SK-N-SH (cell line): ENCODE measurements at regions not wholly inside any gene's neighbourhood (a gene's known extent, or its start where the extent isn't known, plus 50 kb on each side); places are given as distances from the start of the nearest gene placed in this dataset.

Source experiments
- CTCF ChIA-PET: fragments of 300-600, 350-600 bp; formaldehyde crosslinking; extraction: SDS; loops from one replicate; lab custom pipeline; 2021; lab: Yijun Ruan, JAX
- POLR2A ChIA-PET: fragments of 350-600 bp; sonication (Branson Sonifier 250); formaldehyde crosslinking; extraction: SDS; loops from one replicate; lab custom pipeline; 2020; ENCODE audit warnings: antibody characterized with exemption, inconsistent platforms; lab: Yijun Ruan, JAX
- DNase-seq: peaks from one replicate; pipeline ENCODE4 v3.0.0; 2012
- H2AFZ ChIP-seq: fragments of 200-600 bp; sonication (generic); 2 replicates; pipeline ENCODE4 v1.8.1; 2016; ENCODE audit warnings: antibody characterized with exemption, mild to moderate bottlenecking, low read depth
- H3F3A ChIP-seq: fragments of 200-600 bp; sonication (generic); replicated peaks from 2 replicates; pipeline ENCODE3; 2016; ENCODE audit warnings: antibody characterized with exemption, mild to moderate bottlenecking; ENCODE audit not compliant: insufficient read depth
- H3K27ac ChIP-seq, 2 experiments: fragments of 200-500 bp in 1 of 2; fragments of 200-600 bp in 1 of 2; sonication (Bioruptor generic) in 1 of 2; sonication (generic), shearing (Covaris generic) in 1 of 2; 2 replicates each; pipeline versions ENCODE4 v1.5.1 to v1.6.1; 2014 to 2016; ENCODE audit warnings: low read depth in 2 of 2, inconsistent platforms in 1 of 2, low read length in 1 of 2, mild to moderate bottlenecking in 1 of 2, mixed read lengths in 1 of 2
- H3K27me3 ChIP-seq: fragments of 200-600 bp; sonication (generic), shearing (Covaris generic); 2 replicates; pipeline ENCODE4 v1.6.1; 2016; ENCODE audit warnings: mixed run types; ENCODE audit not compliant: insufficient read depth
- H3K36me3 ChIP-seq, 2 experiments: fragments of 200-500 bp in 1 of 2; fragments of 200-600 bp in 1 of 2; sonication (Bioruptor generic) in 1 of 2; sonication (generic) in 1 of 2; replicated peaks in 1 of 2; 2 replicates each; pipeline versions ENCODE3 to v1.5.1; 2014 to 2016; ENCODE audit warnings: low read length in 1 of 2, mild to moderate bottlenecking in 1 of 2; ENCODE audit not compliant: insufficient read depth in 2 of 2, control insufficient read depth in 1 of 2
- H3K4me1 ChIP-seq, 2 experiments: fragments of 200-500 bp in 1 of 2; fragments of 200-600 bp in 1 of 2; sonication (Bioruptor generic) in 1 of 2; sonication (generic), shearing (Covaris generic) in 1 of 2; 2 replicates each; pipeline versions ENCODE4 v1.5.1 to v1.6.1; 2014 to 2016; ENCODE audit warnings: low read depth in 1 of 2, low read length in 1 of 2, mixed run types in 1 of 2; ENCODE audit not compliant: insufficient read depth in 2 of 2, control insufficient read depth in 1 of 2
- H3K4me2 ChIP-seq: fragments of 200-600 bp; sonication (generic), shearing (Covaris generic); 2 replicates; pipeline ENCODE4 v1.6.1; 2017; ENCODE audit warnings: mixed run types
- H3K4me3 ChIP-seq, 2 experiments: fragments of 200-500 bp in 1 of 2; fragments of 200-600 bp in 1 of 2; sonication (Bioruptor generic) in 1 of 2; sonication (generic), shearing (Covaris generic) in 1 of 2; 2 replicates each; pipeline versions ENCODE4 v1.5.1 to v1.8.1; 2014 to 2016; ENCODE audit warnings: low read depth in 2 of 2, inconsistent platforms in 1 of 2, low read length in 1 of 2, mild to moderate bottlenecking in 1 of 2, mixed read lengths in 1 of 2, moderate library complexity in 1 of 2
- H3K79me2 ChIP-seq: fragments of 200-600 bp; sonication (generic); 2 replicates; pipeline ENCODE4 v1.8.1; 2017; ENCODE audit warnings: mild to moderate bottlenecking; ENCODE audit not compliant: insufficient read depth
- H3K9ac ChIP-seq: fragments of 200-600 bp; sonication (generic); 2 replicates; pipeline ENCODE4 v1.6.1; 2017; ENCODE audit warnings: mixed run types
- H3K9me2 ChIP-seq: fragments of 200-600 bp; sonication (generic); 2 replicates; pipeline ENCODE4 v1.6.1; 2017; ENCODE audit warnings: mixed run types
- H3K9me3 ChIP-seq: fragments of 200-600 bp; sonication (generic); 2 replicates; pipeline ENCODE4 v1.6.1; 2017; ENCODE audit warnings: mixed run types, mild to moderate bottlenecking, moderate library complexity
- H4K20me1 ChIP-seq: fragments of 200-600 bp; sonication (generic); 2 replicates; pipeline ENCODE4 v1.6.1; 2017; ENCODE audit warnings: mild to moderate bottlenecking, mixed run types; ENCODE audit not compliant: insufficient read depth
- CHD2 ChIP-seq: fragments of 150-350 bp; IDR thresholded peaks from 2 replicates; pipeline ENCODE4 v1.6.1; 2018; ENCODE audit warnings: low read length; ENCODE audit not compliant: partially characterized antibody
- EZH2phosphoT487 ChIP-seq: fragments of 200-600 bp; sonication (generic); IDR thresholded peaks from 2 replicates; pipeline ENCODE4 v1.6.1; 2017; ENCODE audit warnings: low read depth, mixed run types, mild to moderate bottlenecking, antibody characterized with exemption, moderate library complexity, borderline replicate concordance
- GABPA ChIP-seq: IDR thresholded peaks from 2 replicates; pipeline ENCODE4 v1.4.0; 2012; ENCODE audit warnings: low read depth, mild to moderate bottlenecking
- GATA2 ChIP-seq: sonication (generic); formaldehyde crosslinking; IDR thresholded peaks from 2 replicates; pipeline ENCODE4 v1.5.0; 2020; ENCODE audit warnings: mild to moderate bottlenecking, missing genetic modification reagents
- IRF3 ChIP-seq: fragments of 150-350 bp; IDR thresholded peaks from 2 replicates; pipeline ENCODE4 v1.6.1; 2016; ENCODE audit warnings: mild to moderate bottlenecking, low read depth, low read length
- JUND ChIP-seq: IDR thresholded peaks from 2 replicates; pipeline ENCODE4 v1.4.0; 2012
- POLR2AphosphoS5 ChIP-seq: IDR thresholded peaks from 2 replicates; pipeline ENCODE4 v1.6.1; 2012; ENCODE audit warnings: low read depth, low read length
- RCOR1 ChIP-seq: fragments of 150-350 bp; IDR thresholded peaks from 2 replicates; pipeline ENCODE4 v1.6.1; 2017; ENCODE audit warnings: antibody characterized with exemption, low read length
- RFX5 ChIP-seq: IDR thresholded peaks from 2 replicates; pipeline ENCODE4 v1.6.1; 2012; ENCODE audit warnings: mild to moderate bottlenecking, improper control_type of control experiment, low read length
- RXRA ChIP-seq: IDR thresholded peaks from 2 replicates; pipeline ENCODE4 v1.4.0; 2012; ENCODE audit warnings: low read depth, mild to moderate bottlenecking, borderline replicate concordance
- SIN3A ChIP-seq: IDR thresholded peaks from 2 replicates; pipeline ENCODE4 v1.6.1; 2012; ENCODE audit warnings: low read depth, mild to moderate bottlenecking, low read length, moderate library complexity, borderline replicate concordance
- TAF1 ChIP-seq: IDR thresholded peaks from 2 replicates; pipeline ENCODE4 v1.6.1; 2012; ENCODE audit warnings: low read depth, mild to moderate bottlenecking, low read length, moderate library complexity, borderline replicate concordance
- TEAD4 ChIP-seq: IDR thresholded peaks from 2 replicates; pipeline ENCODE4 v1.4.0; 2012; ENCODE audit warnings: mild to moderate bottlenecking, borderline replicate concordance; ENCODE audit not compliant: insufficient read depth
- ZBTB33 ChIP-seq: IDR thresholded peaks from 2 replicates; pipeline ENCODE4 v1.4.0; 2012; ENCODE audit warnings: low read depth, borderline replicate concordance
- WGBS: methylation state at CpG from one replicate; pipeline ENCODE4 v1.1.6; 2017; ENCODE audit warnings: low lambda C conversion rate; 5-methylcytosine and 5-hydroxymethylcytosine counted together

GRCh38 chr3:135311699-135312098 lies 516.6 kb downstream of the EPHB1 start (continued):
- no peak for TF ChIP-seq IRF3
- TF ChIP-seq SIN3A, result no peak
- no peak for TF ChIP-seq GATA2 (CRISPR knock-in tag)
- TF ChIP-seq TAF1, result no peak
- TF ChIP-seq EZH2phosphoT487, result no peak
- TF ChIP-seq CHD2, result no peak
- TF ChIP-seq RCOR1, result no peak
- TF ChIP-seq GABPA, result no peak
- TF ChIP-seq RFX5, result no peak
- no peak for TF ChIP-seq POLR2AphosphoS5

DNA sequence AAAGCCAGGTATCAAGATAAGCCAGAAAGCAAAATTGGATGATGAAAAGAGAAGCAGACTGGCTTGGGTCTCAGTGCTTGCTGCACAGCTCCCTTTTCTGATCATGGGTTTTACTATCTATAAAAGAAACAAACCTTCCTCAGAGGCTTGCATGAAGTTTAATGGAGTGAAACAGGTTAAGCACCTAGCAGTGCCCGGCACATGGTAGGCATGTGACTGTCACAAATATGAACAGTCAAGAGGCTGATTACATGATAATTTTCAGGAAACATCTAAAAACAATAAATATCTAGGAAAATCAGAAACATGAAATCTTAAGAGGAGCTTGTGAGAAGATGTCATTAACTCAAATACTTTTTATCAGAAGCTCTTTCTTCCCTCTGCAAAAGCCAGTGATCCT lies 519.2 kb downstream of the EPHB1 start:
- H3K36me3 ChIP-seq, result no peaks in the 10 kb centered on the region
- H3K27me3 ChIP-seq, result no peaks in the 10 kb centered on the region
- TF ChIP-seq JUND (no peak), ZBTB33 (no peak), TAF1 (no peak), SIN3A (no peak), TEAD4 (no peak), RXRA (no peak), GATA2 (CRISPR knock-in tag) (no peak)
- no peaks in the 10 kb centered on the region for H3K9me3 ChIP-seq
- no peak for DNase-seq
- H3K4me3 ChIP-seq, result no peak overlapping the region
- no peak overlapping the region for H3K4me2 ChIP-seq
- no peaks in the 10 kb centered on the region for H4K20me1 ChIP-seq
- no peaks in the 10 kb centered on the region for H3K79me2 ChIP-seq
- H3K9me2 ChIP-seq, result no peaks in the 10 kb centered on the region
- CTCF ChIA-PET, result no interaction called here
- WGBS, result 45% methylated on average over 1 of the region's 1 CpG
- POLR2A ChIA-PET, result no interaction called here
- H3K27ac ChIP-seq, result no peak overlapping the region
- H3K9ac ChIP-seq, result no peak overlapping the region
- H3K4me1 ChIP-seq, result no peaks in the 10 kb centered on the region
- H3F3A ChIP-seq, result no peaks in the 10 kb centered on the region
- no peak overlapping the region for H2AFZ ChIP-seq
